ENCODE measurements at regions not wholly inside any gene's neighbourhood (a gene's known extent, or its start where the extent isn't known, plus 50 kb on each side); places are given as distances from the start of the nearest gene placed in this dataset.
A peak's percentile ranks its signal among the peaks of the same experiment; 100 is the strongest.
"Not testable (repeated sequence)": the region's sequence is repeated elsewhere in the genome, so short reads cannot be mapped to it uniquely, and the experiment has no call there.

DNA sequence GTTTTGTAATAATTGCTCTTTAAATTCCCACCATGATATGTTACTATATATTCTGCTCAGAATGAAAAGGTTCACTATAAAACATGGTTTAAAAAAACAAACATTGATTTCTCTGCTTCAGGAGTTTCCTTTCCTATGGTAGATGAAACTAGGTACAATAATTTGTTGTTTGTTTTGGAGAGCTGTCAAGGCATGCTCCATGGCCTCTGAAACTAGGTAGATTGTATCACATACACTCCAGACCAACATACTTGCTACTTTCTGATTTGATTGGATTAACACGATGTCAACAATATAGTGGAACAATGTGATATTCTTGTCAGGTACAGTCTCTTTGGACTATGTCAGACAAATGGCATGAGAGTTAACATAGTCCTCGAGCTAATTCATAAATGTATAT, 452.7 kb upstream of the CDH9 start:
- DNase-seq, result no peak

DNA sequence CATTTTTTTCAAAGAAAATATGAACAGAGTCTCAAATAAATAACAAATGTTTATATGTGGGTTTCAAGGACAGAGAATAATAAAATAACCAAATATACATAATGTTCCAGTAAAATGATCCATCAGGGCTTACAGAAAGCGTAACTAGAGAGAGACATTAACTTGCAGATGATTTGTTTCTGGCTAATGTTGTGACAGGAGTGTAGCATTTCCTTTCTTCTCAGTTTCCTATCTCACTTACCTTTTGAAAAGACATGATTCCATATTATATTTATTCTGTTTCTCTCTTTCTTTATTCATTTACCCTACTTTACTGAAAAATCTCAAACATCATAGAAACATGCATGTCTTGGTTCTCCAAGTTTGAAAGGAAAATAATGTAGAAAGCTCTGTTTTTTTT, 451.3 kb upstream of the CDH9 start:
- DNase-seq, result no peak

DNA sequence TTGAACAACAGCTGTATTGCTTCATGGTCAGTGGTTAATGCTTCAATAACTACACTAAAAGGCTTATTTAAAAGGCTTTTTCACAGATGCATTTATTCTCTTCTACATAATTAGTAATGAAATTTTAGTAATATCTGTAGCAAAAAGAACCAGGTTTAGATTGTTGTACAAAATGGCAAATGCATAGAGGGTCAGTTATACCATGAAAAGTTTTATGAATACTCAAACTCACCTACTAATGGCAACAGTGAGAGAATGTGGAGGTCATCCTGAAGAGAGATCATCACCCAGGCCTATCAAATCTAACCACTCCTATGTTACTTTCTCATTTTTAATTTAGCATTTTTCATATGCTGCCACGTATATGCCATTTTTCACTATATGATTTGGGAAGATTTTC, 444.3 kb upstream of the CDH9 start:
- no peak for DNase-seq

DNA sequence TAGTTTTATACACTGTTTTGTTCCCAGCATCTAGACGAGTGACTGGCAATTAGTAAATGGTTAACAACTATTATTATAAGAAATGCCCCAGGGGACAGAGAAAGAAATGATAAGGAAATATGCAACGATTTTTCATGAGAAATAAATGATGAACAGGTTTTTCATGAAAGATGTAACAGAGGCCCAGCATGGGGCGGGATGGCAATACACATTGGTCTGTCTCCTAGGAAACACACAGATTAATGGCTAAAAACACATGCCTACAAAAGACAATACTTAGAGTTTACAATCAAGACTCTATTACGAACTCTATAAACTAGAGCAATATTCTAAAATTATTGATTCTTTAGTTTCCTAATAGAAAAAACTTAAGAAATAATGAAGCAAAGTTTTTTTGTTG, 441.5 kb upstream of the CDH9 start:
- DNase-seq, result no peak

DNA sequence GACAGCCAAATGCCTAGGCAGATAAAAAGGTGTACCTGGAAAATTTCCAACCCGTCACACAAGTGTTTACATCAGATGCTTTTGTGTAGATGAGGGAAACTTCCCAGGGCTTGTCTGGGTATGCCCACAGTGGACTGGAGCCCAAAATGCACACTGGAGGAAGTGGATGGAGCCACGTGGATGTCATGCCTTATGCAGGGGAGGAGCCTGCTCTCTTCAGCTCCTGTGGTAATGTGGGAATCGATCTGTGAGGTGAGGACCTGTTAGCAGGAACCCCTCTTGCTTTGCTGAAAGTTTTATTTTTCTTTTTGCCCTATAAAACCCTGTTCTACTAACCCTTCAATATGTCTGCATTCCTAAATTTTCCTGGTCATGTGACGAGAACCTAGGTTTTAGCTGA, 439.2 kb upstream of the CDH9 start:
- DNase-seq, result no peak

DNA sequence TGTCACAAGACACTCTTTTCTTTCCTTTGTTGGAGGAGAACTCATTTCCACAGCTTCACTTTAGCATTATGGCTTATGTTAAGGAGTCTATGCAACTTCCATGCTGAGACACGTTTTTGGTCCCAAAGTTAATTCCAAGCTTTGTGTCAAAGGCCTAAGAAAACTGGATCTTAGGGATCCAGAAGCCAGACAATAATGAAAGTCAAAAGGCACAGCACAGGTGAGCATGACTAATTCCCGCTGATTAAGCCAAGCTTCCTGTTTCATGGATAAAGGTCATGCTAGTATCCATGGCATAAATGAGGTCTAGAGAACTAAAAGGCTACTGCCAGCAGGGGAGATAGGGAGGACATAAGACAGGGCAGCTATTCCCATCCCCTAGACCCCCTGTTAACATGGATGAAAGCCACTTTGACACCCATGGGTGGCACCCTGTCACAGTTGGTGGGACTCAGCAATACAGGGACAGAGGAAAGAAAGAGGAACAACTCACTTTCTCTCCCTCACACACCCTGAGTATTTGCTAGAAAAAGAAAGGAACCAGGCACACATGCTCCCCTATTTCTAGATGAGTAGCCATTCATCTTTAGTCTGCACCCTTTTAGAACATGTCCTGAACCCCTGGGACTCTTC, 438.1 kb upstream of the CDH9 start:
- no peak for DNase-seq

DNA sequence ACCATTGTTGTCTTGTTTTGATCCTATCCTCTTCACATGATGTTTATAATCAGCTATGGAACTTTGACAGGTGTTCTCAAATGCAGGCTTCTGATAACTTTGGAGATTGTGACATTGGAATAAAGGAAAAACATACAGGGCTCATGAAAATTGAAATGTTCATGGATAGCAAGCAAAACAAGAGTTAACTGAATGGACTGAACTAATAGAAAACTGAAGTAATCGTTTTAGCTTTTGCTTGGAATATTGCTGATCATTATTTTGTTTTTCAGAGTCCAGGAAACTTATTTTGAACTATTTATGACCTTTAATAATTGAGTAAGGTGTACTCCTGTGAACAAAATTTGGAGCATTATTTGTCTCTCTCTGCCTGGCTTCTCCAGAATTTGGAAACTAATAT, 436.7 kb upstream of the CDH9 start:
- DNase-seq, result no peak

DNA sequence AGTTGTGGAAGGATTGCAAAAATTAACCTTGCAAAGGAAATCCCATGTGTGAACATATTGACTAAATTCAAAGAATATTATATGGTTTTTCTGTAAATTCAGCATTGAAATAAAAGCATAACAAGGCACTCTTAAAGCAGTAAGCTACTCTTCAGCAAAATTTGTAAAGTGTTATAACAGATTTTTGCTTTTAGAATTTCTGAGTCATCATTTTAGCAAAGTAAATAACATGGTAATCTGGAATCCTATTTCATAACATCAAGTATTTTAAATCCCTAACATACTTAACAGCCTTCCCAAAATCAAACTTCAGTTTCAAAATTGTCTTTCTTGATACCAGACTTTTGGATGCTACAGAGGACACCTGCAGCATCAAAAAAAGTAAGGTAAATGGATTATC, 436.0 kb upstream of the CDH9 start:
- no peak for DNase-seq

DNA sequence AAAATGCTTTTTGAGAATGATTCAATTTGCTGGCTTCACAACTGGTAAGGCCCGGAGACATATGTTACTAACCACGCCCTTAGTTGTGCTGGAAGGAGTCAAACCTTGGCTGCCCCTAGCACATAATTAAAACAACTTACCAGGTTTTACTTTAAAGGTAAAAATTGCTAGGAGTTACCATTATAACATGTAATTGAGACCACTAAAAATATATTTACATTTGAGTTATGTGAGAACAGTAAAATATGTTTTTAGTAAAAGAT, 435.6 kb upstream of the CDH9 start:
- DNase-seq, result peak in 1 of 2 experiments; percentile 39

DNA sequence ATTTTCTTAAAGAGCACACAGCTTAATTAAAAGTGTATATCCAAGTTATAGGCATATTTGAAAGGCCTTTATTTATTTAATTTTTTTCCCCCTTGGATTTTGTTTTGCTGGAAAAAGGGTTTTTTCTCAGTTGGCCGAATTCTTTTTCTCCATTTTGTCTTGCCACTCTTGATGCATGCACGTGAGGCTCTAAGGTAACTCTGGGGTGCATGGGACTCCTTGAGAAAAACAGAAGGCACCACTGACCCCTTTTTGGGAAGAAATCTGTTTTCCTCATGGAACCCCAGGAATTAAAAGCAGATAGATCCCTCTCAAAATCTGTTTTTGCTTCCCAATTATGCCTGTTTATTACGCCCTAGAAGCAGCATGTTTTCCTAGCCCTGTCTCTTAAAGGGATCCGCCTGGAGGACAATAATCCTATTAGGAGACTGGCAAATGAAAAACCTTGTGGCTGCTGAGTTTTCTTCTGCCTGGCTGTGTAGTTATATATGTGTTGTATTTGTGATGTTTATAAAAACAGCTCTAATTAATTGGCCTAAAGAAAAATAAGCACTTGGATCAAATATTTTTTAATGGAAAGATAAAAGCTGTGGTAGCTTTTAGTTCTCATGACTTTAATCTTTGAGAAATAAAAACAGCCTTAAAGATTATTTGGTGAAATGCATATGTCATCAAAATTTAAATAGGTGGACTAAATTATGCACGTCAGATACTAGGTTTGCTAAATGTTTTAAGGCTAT, 435.1 kb upstream of the CDH9 start:
- DNase-seq, result peak; percentile 64 to 92

DNA sequence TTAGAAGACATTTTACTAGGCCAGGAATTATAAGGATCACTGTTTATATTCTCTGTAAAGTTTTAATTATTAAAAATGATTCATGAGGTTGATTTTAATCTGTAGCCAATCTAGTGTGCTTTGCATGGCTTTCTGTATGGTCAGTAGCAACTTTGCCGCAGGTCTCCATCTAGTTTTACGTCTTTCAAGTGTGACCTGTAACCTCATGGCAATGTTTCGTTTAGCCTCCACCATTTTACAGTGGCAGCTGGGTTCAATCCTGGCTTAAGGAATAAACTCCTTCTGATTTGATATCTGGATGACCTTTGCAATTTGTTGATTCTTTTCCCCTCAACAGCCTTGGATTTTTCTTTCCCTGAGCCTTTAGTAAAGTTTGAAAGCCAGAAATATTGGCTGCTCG, 434.5 kb upstream of the CDH9 start:
- peak; percentile 48 to 72 for DNase-seq

DNA sequence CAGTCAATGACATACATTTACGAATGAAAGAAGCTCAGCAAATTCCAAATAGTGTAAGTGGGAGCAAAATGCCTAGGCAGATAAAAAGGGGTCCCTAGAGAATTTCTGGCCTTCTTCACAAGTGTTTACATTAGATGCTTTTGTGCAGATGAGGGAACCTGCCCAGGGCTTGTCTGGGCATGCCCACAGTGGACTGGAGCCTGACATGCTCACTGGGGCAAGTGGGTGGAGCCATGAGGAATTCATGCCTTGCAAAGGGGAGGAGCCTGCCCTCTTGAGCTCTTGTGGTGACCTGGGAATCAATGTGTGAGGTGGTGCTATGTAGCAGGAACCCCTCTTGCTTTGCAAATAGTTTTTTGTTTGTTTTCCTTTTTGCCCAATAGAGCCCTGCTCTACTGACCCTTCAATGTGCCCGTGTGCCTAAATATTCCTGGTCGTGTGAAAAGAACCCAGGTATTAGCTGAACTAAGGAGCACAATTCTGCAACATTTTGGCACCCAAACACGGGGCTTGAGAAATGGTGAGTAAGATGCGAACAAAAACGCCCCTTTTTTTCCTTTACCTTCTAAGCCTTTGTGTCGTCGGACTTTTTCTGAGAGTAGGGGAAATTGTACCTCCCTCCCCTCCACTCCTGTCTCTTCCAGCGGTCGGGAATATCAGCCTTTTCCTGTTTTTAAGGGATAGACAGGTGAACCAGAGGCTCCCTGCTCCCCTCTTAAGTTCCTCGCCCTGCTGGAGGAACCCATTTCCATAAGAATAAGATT, 433.8 kb upstream of the CDH9 start:
- peak; percentile 94 to 97 for DNase-seq

DNA sequence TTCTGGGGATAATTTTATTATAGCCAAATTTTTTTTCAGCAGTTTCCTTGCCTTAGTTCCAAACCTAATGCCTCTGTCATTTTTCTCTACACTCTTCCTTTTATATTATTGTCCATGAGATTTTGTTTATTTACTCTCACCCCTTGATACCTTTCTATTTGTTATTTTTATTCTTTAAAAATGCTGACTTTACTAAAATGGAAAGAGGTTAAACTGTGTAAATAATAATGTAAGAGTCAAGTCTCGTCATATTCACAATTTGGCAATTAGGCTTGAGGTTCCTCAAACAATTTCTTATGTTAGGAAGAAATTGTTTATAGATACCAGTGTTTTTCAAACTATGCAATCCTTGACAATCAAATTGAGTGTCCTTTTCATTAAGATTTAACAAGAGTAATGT, 428.6 kb upstream of the CDH9 start:
- DNase-seq, result no peak

DNA sequence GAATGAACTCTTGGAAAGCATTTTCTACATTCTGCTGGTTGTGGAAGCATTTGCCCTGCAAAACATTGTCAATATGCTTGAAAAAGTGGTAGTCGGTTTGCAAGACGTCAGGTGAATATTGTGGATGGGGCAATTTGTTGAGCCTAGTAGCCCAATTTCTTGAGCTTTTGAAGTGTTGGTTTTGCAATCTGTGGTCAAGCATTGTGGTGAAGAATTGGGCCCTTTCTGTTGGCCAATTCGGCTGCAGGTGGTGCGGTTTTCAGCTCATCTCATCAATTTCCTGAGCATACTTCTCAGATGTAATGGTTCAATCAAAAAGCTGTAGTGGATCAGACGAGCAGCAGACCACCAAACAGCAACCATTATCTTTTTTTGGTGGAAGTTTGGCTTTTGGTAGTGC, 426.8 kb upstream of the CDH9 start:
- no peak for DNase-seq

DNA sequence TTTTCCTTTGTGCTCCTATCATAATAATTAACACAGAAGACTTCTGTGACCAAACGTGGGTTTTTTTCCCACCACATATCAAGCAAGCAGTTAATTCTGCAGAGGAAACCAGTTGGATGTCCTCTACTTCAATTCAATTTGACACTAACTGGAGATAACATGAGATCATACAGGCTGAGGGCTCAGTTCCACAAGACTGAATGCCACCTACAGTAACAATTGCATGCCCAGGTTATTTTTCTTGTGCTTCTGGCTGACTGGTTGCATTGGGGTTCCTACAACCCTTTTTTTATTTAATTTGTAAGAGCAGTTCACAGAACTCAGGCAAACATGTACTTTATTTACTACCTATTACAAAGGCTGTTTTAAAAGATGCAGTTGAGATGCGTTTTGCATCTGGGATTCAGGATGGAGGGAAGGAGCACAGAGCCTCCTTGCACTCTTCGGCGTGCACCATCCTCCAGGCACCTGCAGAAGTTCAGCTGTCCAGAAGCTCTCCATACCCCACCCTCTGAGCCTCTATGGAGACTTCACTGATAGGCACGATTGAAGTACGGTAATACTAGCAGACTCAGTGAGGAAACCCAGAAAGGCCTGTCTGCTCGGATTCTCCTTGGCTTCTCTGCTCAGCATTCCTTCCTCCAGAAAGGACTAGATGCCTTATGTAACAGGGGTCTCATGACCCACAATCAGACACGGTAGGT, 425.2 kb upstream of the CDH9 start:
- DNase-seq, result no peak

DNA sequence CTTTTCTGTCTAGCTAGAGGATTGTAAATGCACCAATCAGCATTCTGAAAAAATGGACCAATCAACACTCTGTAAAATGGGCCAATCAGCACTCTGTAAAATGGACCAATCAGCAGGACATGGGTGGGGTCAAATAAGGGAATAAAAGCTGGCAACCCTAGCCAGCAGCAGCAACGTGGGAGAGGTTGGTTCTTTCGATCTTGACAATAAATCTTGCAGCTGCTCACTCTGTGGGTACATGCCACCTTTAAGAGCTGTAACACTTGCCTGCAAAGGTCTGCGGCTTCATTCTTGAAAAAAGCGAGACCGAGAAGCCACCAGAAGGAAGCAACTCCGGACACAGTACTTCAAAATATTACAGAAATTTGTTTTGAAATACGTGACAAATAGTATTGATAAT, 424.6 kb upstream of the CDH9 start:
- no peak for DNase-seq

DNA sequence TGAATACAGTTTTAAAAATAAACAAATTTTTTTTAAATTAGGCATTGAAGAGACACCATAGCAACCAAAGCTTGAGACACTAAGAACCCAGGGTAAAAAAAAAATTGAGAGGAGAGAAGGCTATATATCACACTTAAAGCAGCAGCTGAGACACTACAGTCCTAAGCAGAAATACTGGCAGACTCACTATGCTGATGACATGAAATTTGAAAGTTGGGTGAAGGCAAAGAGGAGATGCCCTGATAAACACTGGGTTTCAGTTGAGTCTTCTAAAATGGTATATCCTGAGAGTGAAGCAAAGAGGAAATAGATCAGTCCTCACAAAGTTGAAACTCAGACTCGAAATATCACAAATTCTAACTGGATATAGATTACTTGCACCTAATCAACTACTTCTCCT, 419.9 kb upstream of the CDH9 start:
- no peak for DNase-seq

DNA sequence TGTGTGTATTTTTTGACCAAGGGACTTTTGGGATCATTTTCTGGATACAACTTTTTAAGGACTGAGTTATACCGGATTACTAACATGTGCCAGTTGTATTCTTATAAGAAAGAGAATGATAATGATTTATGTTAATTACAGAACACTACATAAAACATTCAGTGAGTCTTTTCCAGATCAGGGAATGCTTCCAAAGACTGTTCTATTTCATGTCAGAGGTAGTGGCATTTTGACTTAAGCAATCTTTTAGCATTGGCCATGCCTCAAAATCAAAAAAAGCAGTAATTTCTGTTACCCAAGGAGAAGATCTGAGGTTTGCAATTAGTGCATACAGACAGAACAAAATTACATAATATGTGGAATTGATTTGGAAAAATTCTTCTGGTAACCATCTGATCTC, 413.0 kb upstream of the CDH9 start:
- DNase-seq, result no peak

DNA sequence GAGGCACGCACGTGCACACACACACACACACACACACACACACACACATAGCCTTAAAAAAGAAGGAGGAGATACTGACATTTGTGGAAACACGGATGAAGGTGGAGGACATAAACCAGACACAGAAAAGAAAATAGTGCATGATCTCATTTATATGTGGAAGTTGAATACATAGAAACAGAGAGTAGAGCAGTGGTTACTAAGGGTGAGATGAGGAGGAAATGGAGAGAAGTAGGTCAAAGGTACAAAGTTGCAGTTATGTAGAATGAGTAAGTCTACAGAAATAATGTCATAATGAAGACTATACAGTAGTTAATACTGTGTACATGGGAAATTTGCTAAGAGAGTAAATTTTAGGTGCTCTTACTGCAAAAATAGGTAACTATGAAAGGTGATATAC, 412.2 kb upstream of the CDH9 start:
- no peak for DNase-seq

DNA sequence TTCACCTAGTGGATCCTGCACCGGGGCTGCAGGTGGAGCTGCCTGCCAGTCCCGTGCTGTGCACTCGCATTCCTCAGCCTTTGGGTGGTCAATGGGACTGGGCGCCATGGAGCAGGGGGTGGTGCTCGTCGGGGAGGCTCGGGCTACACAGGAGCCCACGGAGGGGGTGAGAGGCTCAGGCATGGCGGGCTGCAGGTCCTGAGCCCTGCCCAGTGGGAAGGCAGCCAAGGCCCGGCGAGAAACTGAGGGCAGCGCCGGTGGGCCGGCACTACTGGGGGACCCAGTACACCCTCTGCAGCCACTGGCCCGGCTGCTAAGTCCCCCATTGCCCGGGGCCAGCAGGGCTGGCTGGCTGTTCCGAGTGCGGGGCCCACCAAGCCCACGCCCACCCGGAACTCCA, 401.0 kb upstream of the CDH9 start:
- DNase-seq, result not testable (repeated sequence)

DNA sequence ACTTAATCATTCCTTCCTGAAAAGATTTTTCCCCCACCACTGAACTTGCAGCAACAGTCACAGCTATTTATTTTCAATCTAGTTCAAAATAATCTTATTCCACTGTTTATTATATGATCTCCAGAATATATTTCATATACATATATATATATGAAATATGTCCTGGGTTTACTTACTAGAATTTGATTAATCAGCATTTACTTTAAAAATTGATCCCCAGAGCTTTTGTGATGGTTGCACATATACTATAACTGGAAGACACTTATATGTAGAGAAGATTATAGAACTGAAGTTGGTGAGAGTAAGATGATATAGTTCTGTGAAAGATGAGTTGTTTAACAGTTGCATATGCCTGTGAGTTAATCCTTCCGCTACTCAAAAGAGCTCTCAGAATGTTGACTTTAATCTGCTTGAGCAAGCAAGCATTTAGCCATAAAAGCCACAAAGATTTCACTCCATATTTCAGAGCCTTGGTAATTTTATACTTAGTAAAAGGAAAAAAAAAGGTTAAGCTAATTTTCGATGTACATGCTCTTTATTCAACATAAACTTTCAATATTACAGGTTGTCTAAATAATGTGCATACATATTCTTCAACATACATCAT, 399.3 kb upstream of the CDH9 start:
- DNase-seq, result no peak

DNA sequence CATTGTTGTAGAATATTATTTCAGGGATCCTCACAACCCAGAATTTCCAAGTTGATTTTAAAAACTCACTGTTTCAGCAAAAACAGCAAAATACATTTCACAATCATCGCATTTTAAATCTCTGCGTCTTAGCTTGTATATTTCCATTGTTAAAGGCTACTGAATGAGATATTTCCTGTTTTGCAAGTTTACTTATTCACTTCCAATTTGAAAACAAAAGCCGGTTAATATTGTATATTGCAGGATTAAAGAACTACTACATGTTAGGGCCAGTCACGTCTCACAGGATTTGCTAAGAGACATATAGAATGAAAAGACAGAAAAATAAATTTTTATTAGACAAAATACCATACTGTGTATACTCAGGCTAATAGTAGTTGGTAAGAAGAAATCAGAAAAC, 395.9 kb upstream of the CDH9 start:
- no peak for DNase-seq

DNA sequence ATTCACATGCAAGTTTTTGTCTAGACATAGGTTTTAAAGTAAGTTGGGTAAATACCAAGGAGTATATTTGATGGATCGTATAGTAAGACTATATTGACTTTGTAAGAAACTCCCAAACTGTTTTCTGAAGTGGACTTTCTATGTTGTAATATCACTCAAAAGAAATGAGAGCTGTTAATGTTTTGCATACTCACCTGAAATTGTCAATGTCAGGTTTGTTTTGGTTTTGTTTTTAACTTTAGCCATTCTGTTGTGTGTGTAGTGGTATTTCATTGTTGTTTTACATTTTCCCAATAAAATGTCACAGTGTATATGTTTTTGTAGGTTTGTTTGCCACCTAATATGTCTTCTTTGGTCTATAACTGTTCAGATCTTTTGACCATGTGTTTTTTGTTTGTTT, 375.7 kb upstream of the CDH9 start:
- no peak for DNase-seq

DNA sequence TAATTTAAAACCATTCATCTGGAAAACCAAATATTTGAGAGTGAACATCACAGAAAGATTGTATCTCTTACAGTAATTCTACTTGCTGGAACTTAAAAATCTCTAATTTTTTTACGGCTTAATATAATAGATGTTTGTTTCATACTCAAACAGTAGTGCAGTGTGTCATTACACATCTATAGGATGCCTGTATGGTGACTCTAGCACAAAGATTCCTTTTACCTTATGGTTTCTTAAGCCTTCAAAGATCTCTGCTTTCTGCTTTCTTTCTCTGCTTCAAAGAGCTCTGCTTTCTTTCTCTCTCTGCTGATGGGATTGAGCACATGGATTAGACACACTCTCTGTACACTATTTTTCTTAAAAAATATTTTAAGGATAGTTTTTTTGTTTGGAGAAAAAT, 374.0 kb upstream of the CDH9 start:
- DNase-seq, result no peak
